Activated B cell treated with CpG ODN at 0.5 μM for 24 hours (primary cell): ENCODE measurements at regions not wholly inside any gene's neighbourhood (a gene's known extent, or its start where the extent isn't known, plus 50 kb on each side); places are given as distances from the start of the nearest gene placed in this dataset.
"Not testable (repeated sequence)": the region's sequence is repeated elsewhere in the genome, so short reads cannot be mapped to it uniquely, and the experiment has no call there.

ENCODE experiments used
- ATAC-seq: fragments of 200-7000 bp; cut with Tn5 transposase; one replicate; pipeline ENCODE4 v1.10.0; 2021; ENCODE audit warnings: low read depth, mild to moderate bottlenecking, moderate library complexity
- CTCF ChIA-PET: fragments of 350-600 bp; sonication (Branson Sonifier 250); formaldehyde crosslinking; loops from one replicate; lab custom pipeline; 2021; ENCODE audit warnings: antibody characterized with exemption; lab: Charles Lee
- POLR2A ChIA-PET: fragments of 350-600 bp; sonication (Branson Sonifier 250); formaldehyde crosslinking; loops from one replicate; lab custom pipeline; 2021; ENCODE audit warnings: antibody characterized with exemption; lab: Charles Lee
- DNase-seq: peaks from one replicate; pipeline ENCODE4 v3.0.0; 2022
- H3K27ac Mint-ChIP-seq: one replicate; pipeline ENCODE4 v1.8.0; 2020; ENCODE audit warnings: mixed read lengths
- H3K27me3 Mint-ChIP-seq: one replicate; pipeline ENCODE4 v1.8.0; 2021; ENCODE audit warnings: mixed read lengths
- H3K36me3 Mint-ChIP-seq: one replicate; pipeline ENCODE4 v1.8.0; 2021; ENCODE audit warnings: low read depth, mixed read lengths
- H3K4me1 Mint-ChIP-seq: one replicate; pipeline ENCODE4 v1.8.0; 2021; ENCODE audit warnings: mixed read lengths
- H3K4me3 Mint-ChIP-seq: one replicate; pipeline ENCODE4 v1.8.0; 2020; ENCODE audit warnings: mild to moderate bottlenecking, mixed read lengths
- H3K9me3 Mint-ChIP-seq: one replicate; pipeline ENCODE4 v1.8.0; 2020; ENCODE audit warnings: mixed read lengths
- CTCF ChIP-seq: fragments of 200-600 bp; IDR thresholded peaks from one replicate; pipeline ENCODE4 v1.8.0; 2022; ENCODE audit warnings: antibody characterized with exemption, mild to moderate bottlenecking
- intact Hi-C: fragments of 100-400 bp; cut with micrococcal nuclease; formaldehyde crosslinking; loops from one replicate; pipeline ENCODE4 v1.15.1; 2024

- no peak for TF ChIP-seq CTCF
- POLR2A ChIA-PET, result no interaction called here
- no peaks in the 10 kb centered on the region for H3K4me1 Mint-ChIP-seq
- no peak overlapping the region for H3K4me3 Mint-ChIP-seq
- ATAC-seq, result no peak
- DNase-seq, result no peak
- H3K36me3 Mint-ChIP-seq, result no peaks in the 10 kb centered on the region
- H3K27ac Mint-ChIP-seq, result no peak overlapping the region
- CTCF ChIA-PET, result no interaction called here
- intact Hi-C loops, result no loop called here
- H3K9me3 Mint-ChIP-seq, result peaks cover 3% of the 10 kb centered on the region
- H3K27me3 Mint-ChIP-seq, result no peaks in the 10 kb centered on the region
Measured at GRCh38 chr5:136586196-136586595, 220.9 kb upstream of the TRPC7 start.

GRCh38 chr5:136584474-136584873 is 219.1 kb upstream of the TRPC7 start:
- TF ChIP-seq CTCF, result no peak
- Mint-ChIP-seq H3K27me3 (no peaks in the 10 kb centered on the region), H3K4me3 (no peak overlapping the region), H3K4me1 (no peaks in the 10 kb centered on the region), H3K27ac (no peak overlapping the region), H3K9me3 (no peaks in the 10 kb centered on the region), H3K36me3 (no peaks in the 10 kb centered on the region)
- intact Hi-C loops, result no loop called here
- DNase-seq (no peak), ATAC-seq (no peak)
- ChIA-PET POLR2A (no interaction called here), CTCF (no interaction called here)

- Mint-ChIP-seq H3K27me3 (no peaks in the 10 kb centered on the region), H3K4me3 (no peak overlapping the region), H3K36me3 (no peaks in the 10 kb centered on the region), H3K9me3 (no peaks in the 10 kb centered on the region), H3K27ac (no peak overlapping the region), H3K4me1 (no peaks in the 10 kb centered on the region)
- TF ChIP-seq CTCF, result no peak
- ChIA-PET POLR2A (no interaction called here), CTCF (no interaction called here)
- intact Hi-C loops, result no loop called here
- DNase-seq, result no peak
- no peak for ATAC-seq
Measured at GRCh38 chr5:136579238-136579637, 213.9 kb upstream of the TRPC7 start.

GRCh38 chr5:136569875-136570274 is 204.5 kb upstream of the TRPC7 start:
- H3K36me3 Mint-ChIP-seq, ATAC-seq, POLR2A ChIA-PET, DNase-seq, H3K4me1 Mint-ChIP-seq, H3K27me3 Mint-ChIP-seq, H3K4me3 Mint-ChIP-seq, intact Hi-C loops, H3K9me3 Mint-ChIP-seq, H3K27ac Mint-ChIP-seq, CTCF ChIA-PET: not testable (repeated sequence)

- H3K27me3 Mint-ChIP-seq, POLR2A ChIA-PET, H3K27ac Mint-ChIP-seq, ATAC-seq, CTCF ChIA-PET, H3K4me1 Mint-ChIP-seq, intact Hi-C loops, H3K36me3 Mint-ChIP-seq, H3K9me3 Mint-ChIP-seq, DNase-seq, H3K4me3 Mint-ChIP-seq: not testable (repeated sequence)
Measured at GRCh38 chr5:136565457-136565856, 200.1 kb upstream of the TRPC7 start.

GRCh38 chr5:136565050-136565449 is 199.7 kb upstream of the TRPC7 start:
- H3K27me3 Mint-ChIP-seq, H3K36me3 Mint-ChIP-seq, H3K4me1 Mint-ChIP-seq, H3K9me3 Mint-ChIP-seq, CTCF ChIA-PET, DNase-seq, H3K27ac Mint-ChIP-seq, ATAC-seq, POLR2A ChIA-PET, intact Hi-C loops, H3K4me3 Mint-ChIP-seq: not testable (repeated sequence)

GRCh38 chr5:136564431-136564830 is 199.1 kb upstream of the TRPC7 start:
- CTCF ChIA-PET, H3K4me3 Mint-ChIP-seq, intact Hi-C loops, H3K4me1 Mint-ChIP-seq, POLR2A ChIA-PET, H3K27me3 Mint-ChIP-seq, H3K27ac Mint-ChIP-seq, DNase-seq, H3K36me3 Mint-ChIP-seq, H3K9me3 Mint-ChIP-seq, ATAC-seq: not testable (repeated sequence)
